Keratinocyte (primary cell): ENCODE measurements at regions not wholly inside any gene's neighbourhood (a gene's known extent, or its start where the extent isn't known, plus 50 kb on each side); places are given as distances from the start of the nearest gene placed in this dataset.

Experiments
- DNase-seq: peaks from one replicate; pipeline ENCODE4 v3.0.0-alpha.2; 2011; ENCODE audit warnings: low read depth, missing footprints, low spot score
- FAIRE-seq: peaks from 2 replicates; lab custom pipeline; 2011; peaks lifted over from hg19 to GRCh38; lab: Jason Lieb, UNC
- H2AFZ ChIP-seq: 2 replicates; pipeline ENCODE4 v1.6.0; 2012; ENCODE audit warnings: low read length, control low read depth, inconsistent platforms; ENCODE audit not compliant: control insufficient read depth
- H3K27ac ChIP-seq: 2 replicates; pipeline ENCODE4 v1.5.1; 2011; ENCODE audit warnings: low read length; ENCODE audit not compliant: control insufficient read depth, insufficient read depth
- H3K27me3 ChIP-seq: 3 replicates; pipeline ENCODE4 v1.6.0; 2011; ENCODE audit warnings: low read length; ENCODE audit not compliant: control insufficient read depth, insufficient read depth; ENCODE audit errors: extremely low read depth
- H3K36me3 ChIP-seq, 2 experiments: 2 replicates in 1 of 2; 3 replicates in 1 of 2; pipeline ENCODE4 v1.5.1; 2011; ENCODE audit warnings: low read length in 2 of 2, mild to moderate bottlenecking in 1 of 2; ENCODE audit not compliant: control insufficient read depth in 2 of 2, insufficient read depth in 2 of 2; ENCODE audit errors: extremely low read depth in 1 of 2
- H3K4me1 ChIP-seq: 3 replicates; pipeline ENCODE4 v1.5.1; 2011; ENCODE audit warnings: low read length; ENCODE audit not compliant: control insufficient read depth, insufficient read depth; ENCODE audit errors: extremely low read depth
- H3K4me2 ChIP-seq: 3 replicates; pipeline ENCODE4 v1.6.0; 2011; ENCODE audit warnings: low read depth, low read length; ENCODE audit not compliant: control insufficient read depth, insufficient read depth; ENCODE audit errors: extremely low read depth
- H3K4me3 ChIP-seq, 3 experiments: fragments of 200-600 bp in 1 of 3; sonication (generic) in 1 of 3; 2 replicates in 2 of 3; 3 replicates in 1 of 3; pipeline ENCODE4 v1.5.1; 2011 to 2016; ENCODE audit warnings: low read length in 3 of 3, mild to moderate bottlenecking in 3 of 3, control low read depth in 2 of 3, inconsistent platforms in 1 of 3, low read depth in 1 of 3, mixed read lengths in 1 of 3, mixed run types in 1 of 3, moderate library complexity in 1 of 3; ENCODE audit not compliant: control insufficient read depth in 2 of 3, insufficient read depth in 2 of 3; ENCODE audit errors: extremely low read depth in 1 of 3
- H3K79me2 ChIP-seq: 2 replicates; pipeline ENCODE4 v1.6.0; 2012; ENCODE audit warnings: low read length; ENCODE audit not compliant: control insufficient read depth, insufficient read depth
- H3K9ac ChIP-seq: 3 replicates; pipeline ENCODE4 v1.6.0; 2011; ENCODE audit warnings: low read length; ENCODE audit not compliant: control insufficient read depth, insufficient read depth; ENCODE audit errors: extremely low read depth
- H3K9me1 ChIP-seq: 3 replicates; pipeline ENCODE4 v1.6.0; 2011; ENCODE audit warnings: low read length; ENCODE audit not compliant: control insufficient read depth, insufficient read depth; ENCODE audit errors: extremely low read depth
- H3K9me3 ChIP-seq: 2 replicates; pipeline ENCODE4 v1.5.1; 2012; ENCODE audit warnings: low read depth, low read length; ENCODE audit not compliant: control insufficient read depth
- H4K20me1 ChIP-seq: 3 replicates; pipeline ENCODE4 v1.6.0; 2011; ENCODE audit warnings: low read length; ENCODE audit not compliant: control insufficient read depth, insufficient read depth; ENCODE audit errors: extremely low read depth
- CTCF ChIP-seq, 3 experiments: IDR thresholded peaks in 1 of 3; conservative IDR thresholded peaks in 1 of 3; optimal IDR thresholded peaks in 1 of 3; 2 replicates in 2 of 3; 3 replicates in 1 of 3; pipeline versions ENCODE3 to v1.5.1; 2011; ENCODE audit warnings: low read length in 3 of 3, mild to moderate bottlenecking in 3 of 3, moderate library complexity in 2 of 3, control low read depth in 1 of 3, inconsistent platforms in 1 of 3; ENCODE audit not compliant: insufficient read depth in 2 of 3; ENCODE audit errors: extremely low read depth in 1 of 3
- EZH2 ChIP-seq: IDR thresholded peaks from one replicate; pipeline ENCODE4 v1.6.1; 2012; ENCODE audit warnings: inconsistent platforms, mild to moderate bottlenecking, low read length, moderate library complexity
- dilution Hi-C: fragments of 300-500 bp; cut with MboI; formaldehyde crosslinking; loops from one replicate; pipeline ENCODE4 v1.7.0; 2020; ENCODE audit warnings: low sequenced_read_pairs; ENCODE audit not compliant: extremely low pct_ligation_motif_present

- TF ChIP-seq EZH2 (no peak), CTCF (optimal IDR thresholded peaks at IDR 0.05 in 1 of 3, IDR thresholded peaks at IDR 0.05 in 1 of 3, conservative IDR thresholded peaks at IDR 0.05 in 1 of 3; ENCODE audit: extremely low read depth in 1 of 3, insufficient read depth in 2 of 3, low read length in 3 of 3) (no peak)
- FAIRE-seq (no peak), DNase-seq (no peak)
- no peak overlapping the region for H2AFZ ChIP-seq
- H3K4me3 ChIP-seq = no peak overlapping the region
- H3K4me2 ChIP-seq = no peak overlapping the region
- H3K4me1 ChIP-seq = no peaks in the 10 kb centered on the region
- no peaks in the 10 kb centered on the region for H3K27me3 ChIP-seq
- dilution Hi-C loops = no loop called here
- H3K79me2 ChIP-seq = no peaks in the 10 kb centered on the region
- no peak overlapping the region for H3K27ac ChIP-seq
- no peaks in the 10 kb centered on the region for H3K9me1 ChIP-seq
- no peak overlapping the region for H3K9ac ChIP-seq
- no peaks in the 10 kb centered on the region for H4K20me1 ChIP-seq
- no peaks in the 10 kb centered on the region for H3K36me3 ChIP-seq
- H3K9me3 ChIP-seq = no peaks in the 10 kb centered on the region
Measured at GRCh38 chr3:6523043-6523442, 337.9 kb upstream of the GRM7 start.

GRCh38 chr3:6524479-6524878, 336.4 kb upstream of the GRM7 start:
- no peaks in the 10 kb centered on the region for H3K36me3 ChIP-seq
- H3K9ac ChIP-seq = no peak overlapping the region
- no peak for DNase-seq
- no peak overlapping the region for H3K27ac ChIP-seq
- no peak overlapping the region for H3K4me3 ChIP-seq
- dilution Hi-C loops = no loop called here
- H3K4me2 ChIP-seq = no peak overlapping the region
- H4K20me1 ChIP-seq = no peaks in the 10 kb centered on the region
- FAIRE-seq = no peak
- no peak overlapping the region for H2AFZ ChIP-seq
- TF ChIP-seq CTCF (optimal IDR thresholded peaks at IDR 0.05 in 1 of 3, IDR thresholded peaks at IDR 0.05 in 1 of 3, conservative IDR thresholded peaks at IDR 0.05 in 1 of 3; ENCODE audit: extremely low read depth in 1 of 3, insufficient read depth in 2 of 3, low read length in 3 of 3) = no peak
- no peak for TF ChIP-seq EZH2
- no peaks in the 10 kb centered on the region for H3K9me1 ChIP-seq
- H3K79me2 ChIP-seq = no peaks in the 10 kb centered on the region
- H3K9me3 ChIP-seq = no peaks in the 10 kb centered on the region
- H3K27me3 ChIP-seq = no peaks in the 10 kb centered on the region
- H3K4me1 ChIP-seq = no peaks in the 10 kb centered on the region
